ENCODE measurements at regions not wholly inside any gene's neighbourhood (a gene's known extent, or its start where the extent isn't known, plus 50 kb on each side); places are given as distances from the start of the nearest gene placed in this dataset.
"Not testable (repeated sequence)": the region's sequence is repeated elsewhere in the genome, so short reads cannot be mapped to it uniquely, and the experiment has no call there.

DNA sequence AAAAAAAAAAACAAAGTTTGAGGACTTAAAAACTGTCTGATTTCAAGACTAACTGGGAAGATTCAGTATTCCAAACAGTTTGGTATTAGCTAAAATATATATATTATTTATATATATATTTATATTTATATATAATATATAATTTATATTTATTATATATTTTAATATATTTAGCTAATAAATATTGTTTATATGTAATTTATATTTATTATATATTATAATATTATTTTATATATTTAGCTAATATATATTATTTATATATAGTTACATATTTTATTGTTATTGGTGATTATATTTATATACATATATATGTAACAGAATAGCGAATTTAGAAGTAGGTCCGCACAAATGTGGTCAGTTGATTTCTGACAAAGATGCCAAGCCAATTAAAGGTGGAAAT is 480.2 kb upstream of the C1orf87 start:
- no peak for DNase-seq (ENCODE audit: low read depth in 3 of 3)

DNA sequence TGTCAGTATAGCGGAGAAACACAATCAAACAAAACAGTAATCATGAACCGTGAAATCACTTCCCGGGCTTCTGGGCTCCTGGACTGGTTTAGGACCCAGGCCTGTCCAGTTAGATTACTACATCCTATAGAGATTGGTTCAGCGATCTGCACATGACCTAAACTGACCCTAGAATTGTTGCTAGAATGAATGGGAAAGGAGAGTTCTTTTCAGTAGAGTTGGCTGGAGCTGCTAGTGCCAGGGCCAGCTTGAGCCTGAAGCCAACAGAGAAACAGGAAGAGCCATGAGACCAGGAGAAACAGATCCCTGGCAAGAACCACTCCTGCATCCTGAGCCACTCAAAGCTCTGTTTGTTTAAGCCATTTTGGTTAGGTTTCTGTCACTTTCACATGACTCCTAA is 474.3 kb upstream of the C1orf87 start:
- DNase-seq (ENCODE audit: low read depth in 3 of 3) = no peak

DNA sequence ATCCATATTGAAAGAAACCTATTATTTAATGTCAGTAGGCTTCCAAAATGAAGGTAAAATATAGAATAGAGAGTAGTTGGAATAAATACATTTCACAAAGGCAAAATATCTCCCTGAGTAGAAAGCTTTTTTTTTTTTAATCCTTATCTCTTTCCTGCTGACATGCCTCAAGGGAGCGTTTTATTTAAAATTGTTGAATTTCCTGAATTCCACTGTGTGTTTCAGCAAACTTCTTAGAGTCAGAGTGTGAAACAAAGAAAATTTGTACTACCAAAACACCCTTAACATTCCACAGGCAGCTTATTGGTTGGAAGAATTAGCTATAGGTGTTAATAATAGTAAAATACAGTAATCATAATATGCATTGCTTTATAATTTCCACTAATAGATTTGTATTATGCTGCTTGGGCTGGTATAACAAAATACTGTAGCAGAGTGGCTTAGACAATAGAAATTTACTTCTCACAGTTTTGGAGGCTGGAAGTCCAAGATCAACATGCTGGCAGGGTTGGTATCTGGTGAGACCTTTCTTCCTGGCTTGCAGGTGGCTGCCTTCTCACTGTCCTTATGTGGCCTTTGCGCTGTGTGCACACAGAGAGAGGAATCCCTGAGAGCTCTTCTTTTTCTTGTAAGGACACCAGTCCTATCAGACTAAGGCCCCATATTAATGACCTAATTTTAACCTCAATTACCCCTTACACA is 468.4 kb upstream of the C1orf87 start:
- no peak for DNase-seq (ENCODE audit: low read depth in 3 of 3)

DNA sequence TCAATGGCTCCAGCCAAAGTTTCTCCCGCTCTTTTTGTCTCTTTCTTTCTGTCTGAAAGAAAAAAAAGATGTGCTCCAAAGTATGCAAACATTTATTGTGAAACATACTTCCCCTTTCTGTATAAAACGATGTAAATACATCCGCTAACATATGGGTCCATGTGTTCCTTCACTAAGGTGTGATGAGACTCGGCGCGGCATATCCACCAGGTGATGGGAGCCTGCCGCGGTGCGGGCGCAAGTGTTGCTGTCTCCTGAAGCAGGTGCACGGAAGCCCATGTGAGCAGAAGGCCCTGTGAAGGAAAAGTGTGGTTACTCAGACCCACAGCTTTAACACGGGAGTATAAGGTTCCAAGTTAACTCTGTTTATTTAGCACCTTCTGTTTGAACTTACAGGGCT is 466.6 kb upstream of the C1orf87 start:
- DNase-seq (ENCODE audit: low read depth in 3 of 3) = no peak

DNA sequence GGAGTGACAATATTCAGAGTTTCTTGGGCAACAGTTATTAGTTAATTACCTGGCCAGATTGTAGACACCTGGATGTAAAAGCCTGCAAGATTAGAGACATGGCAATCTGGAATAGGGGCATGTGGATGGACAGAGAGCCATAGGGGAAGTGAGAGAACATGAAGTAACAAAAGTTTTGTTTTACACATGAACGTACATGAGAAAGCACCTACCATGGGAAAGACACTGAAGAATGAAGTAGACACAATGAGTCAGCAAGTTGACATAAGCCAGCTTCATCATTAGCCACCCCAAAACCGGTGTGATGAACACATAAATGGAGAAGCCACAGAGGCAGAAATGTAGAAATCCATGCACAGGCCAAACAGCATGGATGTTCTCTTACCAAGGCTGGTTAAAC is 462.1 kb upstream of the C1orf87 start:
- no peak for DNase-seq (ENCODE audit: low read depth in 3 of 3)

DNA sequence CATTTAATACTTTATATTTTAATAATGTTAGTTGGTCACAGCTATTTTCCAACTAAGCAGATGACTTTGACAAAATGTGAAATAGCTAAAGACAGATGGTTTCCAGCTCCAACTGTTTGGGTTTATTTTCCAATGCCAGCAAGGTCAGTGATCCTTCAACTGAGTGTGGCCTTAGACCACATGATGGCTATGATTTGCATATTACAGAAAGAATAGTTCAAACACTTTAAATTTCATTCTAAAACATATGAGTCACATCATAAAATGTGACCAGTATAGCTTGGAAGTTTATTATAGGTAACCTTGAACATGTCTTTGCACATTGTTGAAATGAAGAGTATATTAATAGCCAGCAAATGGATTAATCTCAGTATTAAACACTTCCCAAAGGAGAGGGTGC is 454.0 kb upstream of the C1orf87 start:
- DNase-seq (ENCODE audit: low read depth in 3 of 3) = no peak

DNA sequence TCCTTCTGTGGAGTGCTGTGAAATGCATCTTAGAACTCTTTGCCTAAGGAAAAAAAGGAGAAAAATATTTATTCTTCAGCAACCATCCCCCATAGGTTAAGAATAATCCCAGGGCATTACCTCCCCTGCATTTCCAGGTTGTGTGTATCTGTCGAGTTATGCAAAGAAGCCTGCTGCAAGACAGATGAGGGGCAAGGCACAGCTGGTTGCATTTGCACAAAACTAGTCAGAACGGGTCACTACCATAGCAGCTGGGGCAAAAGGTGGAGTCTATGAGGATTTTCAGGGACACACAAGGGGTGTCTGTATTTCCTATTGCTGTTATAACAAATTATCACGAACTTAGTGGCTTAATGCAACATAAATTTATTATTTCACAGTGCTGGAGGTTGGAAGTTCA is 443.4 kb upstream of the C1orf87 start:
- no peak for DNase-seq (ENCODE audit: low read depth in 3 of 3)

DNA sequence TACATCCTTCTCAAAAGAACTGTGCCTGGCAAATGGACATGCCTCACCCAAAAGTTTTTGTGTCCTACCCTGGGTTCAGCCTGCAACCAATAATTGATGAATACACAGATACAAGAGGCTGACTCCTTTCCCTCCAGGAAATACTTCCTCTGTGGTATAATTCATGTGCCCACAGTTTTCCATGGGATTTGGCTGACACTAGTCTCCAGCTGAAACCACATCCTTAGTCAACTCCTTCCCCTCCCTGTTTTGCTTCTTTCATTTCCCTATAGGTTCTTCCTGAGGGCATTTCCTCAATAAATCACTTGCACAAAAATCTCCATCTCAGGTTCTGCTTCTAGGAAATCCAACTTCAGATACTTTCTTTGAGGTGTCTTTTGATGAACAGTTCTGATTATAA is 436.6 kb upstream of the C1orf87 start:
- DNase-seq (ENCODE audit: low read depth in 3 of 3) = no peak

DNA sequence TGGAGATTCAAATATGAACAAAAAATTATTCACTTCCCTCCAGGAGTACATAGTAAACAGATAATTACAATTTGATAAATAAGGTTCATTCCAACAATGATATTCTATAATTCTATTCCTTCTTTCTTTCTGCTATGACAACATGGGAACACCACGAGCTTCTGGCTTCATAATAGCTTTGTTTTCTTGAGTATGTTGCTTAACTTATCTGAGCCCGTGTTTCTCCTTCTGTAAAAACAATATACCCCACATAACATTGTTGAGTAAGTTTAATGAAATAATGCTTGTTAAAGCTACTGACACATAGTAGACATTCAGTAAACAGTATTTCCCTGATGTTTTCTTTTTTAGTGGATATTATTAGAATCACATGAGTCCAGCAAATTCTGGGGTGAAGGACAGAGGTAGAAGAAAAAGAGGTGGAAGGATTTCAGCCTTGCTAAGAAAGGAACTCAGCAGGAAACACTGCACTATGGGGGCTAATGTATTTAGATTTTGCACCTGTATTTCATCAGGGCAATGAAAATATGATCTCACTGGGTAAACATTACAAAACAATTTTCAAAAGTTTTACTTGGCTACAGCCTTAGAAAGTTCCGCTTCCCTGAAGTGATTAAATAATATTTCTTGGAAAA is 430.8 kb upstream of the C1orf87 start:
- no peak for DNase-seq (ENCODE audit: low read depth in 3 of 3)

DNA sequence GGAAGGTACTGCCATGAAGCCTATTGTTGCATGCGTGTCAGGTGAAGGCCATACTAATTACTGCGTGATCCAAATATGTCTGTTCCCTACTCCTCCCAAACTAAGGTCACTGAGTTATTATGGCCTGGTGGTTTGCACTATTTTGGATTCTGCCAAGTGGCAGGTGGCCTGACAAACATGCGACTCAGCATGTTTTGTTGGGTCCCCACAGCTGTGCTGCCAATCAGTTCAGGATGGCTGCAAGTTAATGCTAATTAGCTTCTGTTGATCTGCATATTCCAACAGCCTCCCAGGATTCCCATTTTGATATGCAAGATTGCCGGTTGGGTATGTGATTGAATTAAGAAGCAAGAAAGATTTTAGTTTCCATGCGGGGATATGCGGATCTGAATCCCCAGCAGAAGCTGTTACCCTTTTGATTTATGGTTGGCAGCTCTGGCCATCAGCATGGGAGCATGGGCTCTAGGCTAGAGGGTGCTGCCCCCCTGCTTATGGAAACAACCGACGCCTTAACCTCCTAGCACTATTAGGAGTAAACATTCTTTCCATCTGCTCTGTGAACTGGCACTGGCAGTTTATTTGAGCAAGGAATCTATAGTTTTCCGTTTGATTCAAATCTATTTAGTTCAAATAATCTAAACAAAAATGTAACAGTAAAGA is 429.8 kb upstream of the C1orf87 start:
- DNase-seq (ENCODE audit: low read depth in 3 of 3) = no peak

DNA sequence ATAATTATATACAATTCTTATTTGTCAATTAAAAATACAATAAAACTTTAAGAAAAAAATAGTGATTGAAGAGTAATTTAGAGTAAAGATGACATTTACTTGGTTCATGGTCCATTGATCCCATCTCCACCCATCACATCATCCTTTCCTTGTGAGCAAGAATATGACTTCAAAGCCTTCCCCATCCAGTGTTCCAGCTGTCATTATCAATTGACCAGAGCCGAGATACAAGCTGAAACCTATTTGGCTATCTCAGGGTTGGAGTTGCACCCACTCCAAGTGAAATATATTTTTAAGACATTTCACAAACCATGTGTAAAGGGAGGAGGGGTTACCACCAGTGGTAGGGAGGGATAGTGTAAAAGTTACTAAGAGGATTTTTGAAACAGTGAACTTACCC is 428.9 kb upstream of the C1orf87 start:
- no peak for DNase-seq (ENCODE audit: low read depth in 3 of 3)

DNA sequence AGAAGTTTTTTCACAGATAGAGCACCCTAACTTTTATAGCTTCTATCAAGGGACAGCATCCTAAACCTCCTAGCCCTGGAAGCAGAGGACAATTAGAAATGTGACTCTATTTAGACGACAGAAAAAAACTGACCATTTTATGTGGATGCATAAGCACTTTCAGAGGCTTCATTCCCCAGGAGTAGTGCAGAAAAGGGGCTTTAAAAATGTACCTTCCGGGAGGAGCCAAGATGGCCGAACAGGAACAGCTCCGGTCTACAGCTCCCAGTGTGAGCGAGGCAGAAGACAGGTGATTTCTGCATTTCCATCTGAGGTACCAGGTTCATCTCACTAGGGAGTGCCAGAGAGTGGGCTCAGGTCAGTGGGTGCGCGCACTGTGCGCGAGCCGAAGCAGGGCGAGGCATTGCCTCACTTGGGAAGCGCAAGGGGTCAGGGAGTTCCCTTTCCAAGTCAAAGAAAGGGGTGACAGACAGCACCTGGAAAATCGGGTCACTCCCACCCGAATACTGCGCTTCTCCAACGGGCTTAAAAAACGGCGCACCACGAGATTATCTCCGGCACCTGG is 416.4 kb upstream of the C1orf87 start:
- not testable (repeated sequence) for DNase-seq (ENCODE audit: low read depth in 3 of 3)

DNA sequence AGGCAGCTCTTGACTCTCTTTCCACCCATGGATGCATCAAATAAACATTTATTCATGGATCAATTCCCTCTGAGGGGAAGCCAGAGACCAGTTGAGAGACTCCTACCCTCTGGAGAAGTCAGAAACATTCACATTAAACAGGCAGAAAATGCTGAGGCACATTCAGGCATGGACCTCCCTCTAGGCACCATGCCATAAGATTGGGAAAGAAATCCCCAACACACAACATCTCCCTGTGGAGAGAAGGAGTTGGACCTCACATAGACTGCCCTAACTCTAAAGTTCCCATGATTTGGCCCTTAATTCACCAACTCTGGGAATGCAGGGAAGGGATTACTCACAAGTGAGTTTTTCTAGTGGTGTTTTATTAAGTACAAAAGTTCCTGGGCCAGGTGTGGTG is 415.3 kb upstream of the C1orf87 start:
- no peak for DNase-seq (ENCODE audit: low read depth in 3 of 3)

DNA sequence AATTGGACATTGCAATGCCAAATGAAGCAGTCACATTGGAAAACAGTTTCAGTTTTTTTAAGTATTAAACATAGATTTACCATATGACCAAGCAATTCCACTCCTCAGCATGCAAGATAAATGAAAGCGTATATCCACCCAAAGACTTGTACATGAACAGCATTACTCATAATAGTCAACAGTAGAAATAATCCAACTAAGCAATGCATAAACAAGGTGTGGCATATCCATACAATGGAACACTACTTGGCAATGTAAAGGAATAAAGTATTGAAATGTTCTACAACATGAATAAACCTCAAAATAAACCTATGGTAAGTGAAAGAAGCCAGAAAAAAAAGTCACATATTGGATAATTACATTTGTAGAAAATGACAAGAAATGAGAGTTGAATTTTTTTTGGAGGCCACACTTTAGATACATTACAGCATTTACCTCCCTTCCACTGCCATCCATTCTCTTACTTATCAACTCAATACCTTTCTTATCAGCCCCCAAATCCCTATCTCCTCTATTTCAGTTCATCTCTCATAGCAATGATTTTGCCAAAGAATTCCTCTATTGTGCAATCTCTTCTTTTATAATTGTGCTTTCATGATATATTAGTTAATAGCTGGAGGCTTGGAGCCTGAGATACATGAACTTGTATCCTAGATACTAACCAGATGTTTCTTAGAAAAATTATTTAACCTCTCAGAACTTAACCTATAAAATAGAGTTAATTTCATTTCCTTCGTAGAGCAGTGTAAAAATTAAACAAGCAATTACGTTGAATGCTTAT is 414.2 kb upstream of the C1orf87 start:
- DNase-seq (ENCODE audit: low read depth in 3 of 3) = no peak

DNA sequence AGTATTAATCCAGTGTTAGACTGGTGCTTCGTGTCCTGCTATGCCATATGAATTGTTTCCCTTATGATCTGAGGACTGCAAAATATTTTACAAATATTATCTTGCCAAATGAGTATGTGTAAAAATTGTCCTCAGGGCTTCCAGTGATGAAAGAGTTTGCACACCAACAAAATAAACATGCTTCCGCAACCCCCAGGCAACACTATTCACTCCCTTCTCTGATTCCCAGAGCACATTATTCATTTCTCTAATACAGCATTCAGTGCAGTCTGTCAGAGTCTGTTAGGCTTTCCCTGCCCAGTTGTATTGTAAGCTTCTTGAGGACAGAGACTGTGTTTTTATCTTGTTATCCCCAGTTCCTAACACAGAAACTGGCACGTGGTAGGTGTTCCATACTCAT is 409.9 kb upstream of the C1orf87 start:
- no peak for DNase-seq (ENCODE audit: low read depth in 3 of 3)

DNA sequence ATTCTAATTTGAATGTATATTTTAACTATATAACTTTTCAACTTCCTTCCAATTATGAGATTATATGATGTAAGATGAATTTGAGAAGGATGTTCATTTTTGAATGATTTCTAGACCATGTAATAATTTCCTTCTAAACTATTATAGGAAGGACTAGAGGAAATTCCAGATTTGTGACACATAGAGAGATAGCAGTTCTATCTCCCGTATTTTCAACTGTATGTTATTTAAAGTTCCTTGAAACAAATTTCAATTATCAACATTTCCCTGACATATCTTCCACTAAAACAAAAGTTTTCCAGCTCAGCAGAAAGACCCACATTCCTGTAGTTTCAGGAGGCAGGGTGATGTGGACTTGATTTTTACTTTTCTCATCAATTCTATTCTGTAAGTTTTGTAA is 396.7 kb upstream of the C1orf87 start:
- DNase-seq (ENCODE audit: low read depth in 3 of 3) = no peak

DNA sequence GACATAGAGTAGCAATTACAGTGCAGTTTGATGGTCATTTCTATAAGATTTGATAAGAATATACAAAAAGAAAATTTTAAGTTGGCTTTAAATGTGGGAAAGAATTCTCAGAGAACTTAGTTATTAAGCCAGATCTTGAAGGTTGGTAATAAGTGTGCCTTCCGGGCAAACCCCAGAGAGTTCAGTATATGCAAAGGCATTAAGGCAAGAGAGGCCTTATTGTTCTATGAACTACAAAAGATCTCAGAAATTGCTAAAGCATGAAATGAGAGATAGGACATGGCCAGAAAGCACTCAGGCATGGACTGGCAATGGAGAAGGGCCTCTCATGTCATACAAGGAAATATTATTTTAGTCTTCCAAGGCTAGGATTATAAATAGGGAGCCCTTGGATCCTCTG is 390.2 kb upstream of the C1orf87 start:
- no peak for DNase-seq (ENCODE audit: low read depth in 3 of 3)

DNA sequence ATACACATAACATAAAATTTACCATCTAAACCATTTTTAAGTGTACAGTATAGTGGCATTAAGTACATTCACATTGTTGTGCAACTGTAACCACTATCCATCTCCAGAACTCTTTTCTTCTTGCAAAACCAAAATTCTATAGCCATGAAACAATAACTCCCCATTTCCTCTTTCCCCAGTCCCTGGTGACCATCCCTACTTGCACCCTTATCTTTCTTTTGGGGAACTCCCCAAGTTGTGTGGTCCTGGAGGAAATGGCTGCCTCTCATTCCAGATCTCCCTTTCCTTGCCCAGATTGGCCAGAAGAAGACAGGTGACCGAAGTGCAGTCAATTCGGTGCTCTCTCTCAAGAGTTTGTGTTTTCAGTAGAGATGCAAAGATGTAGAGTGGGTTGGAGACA is 389.6 kb upstream of the C1orf87 start:
- DNase-seq (ENCODE audit: low read depth in 3 of 3) = no peak

DNA sequence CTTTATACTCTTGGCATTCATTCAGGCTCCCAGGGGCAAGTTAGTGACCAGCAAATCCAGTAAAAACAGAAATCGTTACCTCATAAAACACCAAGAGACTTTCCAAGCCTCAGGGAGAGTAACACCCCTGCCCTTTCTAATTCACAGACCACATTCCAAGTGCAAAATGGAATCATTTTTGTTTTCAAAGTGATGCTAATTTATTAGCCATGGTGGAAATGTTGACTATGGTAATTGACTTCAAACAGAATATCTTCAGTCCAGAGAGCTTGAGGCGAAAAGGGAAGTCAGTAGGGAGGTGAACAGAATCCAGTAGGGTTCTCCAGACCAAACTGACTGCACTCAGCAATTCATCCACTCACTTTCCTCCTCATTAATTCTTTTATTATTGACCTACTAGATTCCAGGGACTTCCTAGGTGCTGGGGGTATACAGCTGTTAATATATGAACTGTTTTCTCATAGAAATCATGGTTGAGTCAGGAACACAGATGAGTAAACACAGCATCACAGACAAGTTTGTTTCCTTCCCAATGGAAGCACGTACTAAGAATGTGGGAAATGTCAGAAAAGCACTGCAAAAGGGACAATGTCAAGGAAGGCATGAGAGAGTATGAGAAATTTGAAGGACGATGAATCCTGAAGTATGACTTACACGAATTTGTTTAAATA is 388.5 kb upstream of the C1orf87 start:
- no peak for DNase-seq (ENCODE audit: low read depth in 3 of 3)

DNA sequence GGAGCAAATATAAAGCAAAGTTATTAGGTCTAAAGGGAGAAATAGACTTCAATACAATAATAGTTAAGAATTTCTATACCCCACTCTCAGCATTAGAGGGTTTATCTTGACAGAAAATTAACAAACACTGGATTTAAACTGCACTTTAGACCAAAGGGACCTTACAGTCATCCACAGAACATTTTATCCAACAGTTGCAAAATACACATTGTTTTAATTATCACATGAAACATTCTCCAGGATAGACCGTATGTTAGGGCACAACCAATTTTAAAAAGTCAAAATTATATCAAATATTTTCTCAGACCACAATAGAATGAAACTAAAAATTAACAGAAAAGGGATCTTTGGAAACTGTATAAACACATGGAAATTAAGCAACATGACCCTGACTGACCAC is 384.5 kb upstream of the C1orf87 start:
- no peak for DNase-seq (ENCODE audit: low read depth in 3 of 3)

DNA sequence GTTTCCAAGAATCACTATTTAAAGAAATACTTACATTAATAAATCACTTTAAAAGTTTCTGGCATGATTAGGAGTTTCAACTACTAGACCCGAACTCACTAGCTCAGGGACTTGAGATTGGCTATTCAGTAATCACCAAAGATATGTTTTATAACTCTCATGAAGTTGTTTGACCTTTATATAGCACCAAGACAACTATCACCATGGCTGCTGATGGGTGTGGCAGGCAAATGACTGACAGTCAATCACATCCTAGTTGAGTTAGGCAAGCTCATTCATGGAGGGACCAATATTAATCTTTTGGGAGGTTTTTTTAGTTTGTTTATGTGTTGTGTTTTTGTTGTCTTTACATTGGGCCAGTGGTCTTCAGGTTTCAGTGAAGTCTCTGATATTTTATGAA is 376.3 kb upstream of the C1orf87 start:
- DNase-seq (ENCODE audit: low read depth in 3 of 3) = no peak

DNA sequence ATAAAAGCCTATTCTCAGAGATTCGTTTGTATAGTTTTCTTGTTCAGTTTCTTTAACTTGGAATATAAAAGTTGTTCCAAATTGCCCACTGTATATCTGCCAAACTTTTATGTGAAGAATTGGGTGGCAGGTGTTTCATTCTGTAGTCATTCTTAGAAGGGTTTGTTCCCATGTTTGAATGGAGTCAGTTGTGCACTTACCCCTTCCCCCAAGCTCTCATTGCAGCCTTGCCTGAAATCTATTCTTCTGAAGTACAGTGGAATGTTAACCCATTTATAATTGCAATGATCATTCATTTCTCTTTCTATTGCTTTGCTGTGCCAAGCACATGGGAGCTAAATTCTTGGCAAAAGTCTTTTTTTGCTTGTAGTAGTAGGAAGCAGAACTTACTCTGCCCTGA is 375.3 kb upstream of the C1orf87 start:
- DNase-seq (ENCODE audit: low read depth in 3 of 3) = no peak

Measured in stimulated activated CD4-positive, alpha-beta T cell treated with anti-CD3 and anti-CD28 coated beads, TNF-alpha, amount 100 ng/mL, for 4 hours (primary cell).